ENCODE measurements at regions not wholly inside any gene's neighbourhood (a gene's known extent, or its start where the extent isn't known, plus 50 kb on each side); places are given as distances from the start of the nearest gene placed in this dataset.

DNA sequence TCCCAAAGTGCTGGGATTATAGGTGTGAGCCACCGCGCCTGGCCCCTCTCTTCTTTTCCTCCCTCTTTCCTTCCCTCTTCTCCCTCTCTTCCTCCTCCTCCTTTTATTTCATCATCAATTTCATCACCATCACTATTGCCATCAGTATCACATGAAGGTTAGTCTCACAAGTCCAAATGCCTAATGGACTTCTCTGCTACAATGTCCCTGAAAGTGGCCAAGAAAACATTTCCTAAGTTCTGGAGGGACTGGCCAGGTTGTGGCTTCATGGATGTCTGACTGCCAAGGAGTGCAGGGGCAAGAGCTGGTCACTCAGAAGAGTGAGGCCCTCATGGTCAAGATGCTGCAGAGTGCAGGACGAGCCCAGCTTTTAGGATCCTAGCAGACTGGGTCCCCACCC lies 97.6 kb downstream of the SYNE3 start:
- TF ChIP-seq POLR2A (IDR thresholded peaks at IDR 0.05) (no peak), CTCF (IDR thresholded peaks at IDR 0.05) (no peak)

All from lower leg skin (tissue), 3 donors.